NAMALWA (cell line): ENCODE measurements at regions not wholly inside any gene's neighbourhood (a gene's known extent, or its start where the extent isn't known, plus 50 kb on each side); places are given as distances from the start of the nearest gene placed in this dataset.

Experiments
- DNase-seq: peaks from one replicate; pipeline ENCODE4 v3.0.0-alpha.2; 2015; ENCODE audit warnings: low spot score

DNA sequence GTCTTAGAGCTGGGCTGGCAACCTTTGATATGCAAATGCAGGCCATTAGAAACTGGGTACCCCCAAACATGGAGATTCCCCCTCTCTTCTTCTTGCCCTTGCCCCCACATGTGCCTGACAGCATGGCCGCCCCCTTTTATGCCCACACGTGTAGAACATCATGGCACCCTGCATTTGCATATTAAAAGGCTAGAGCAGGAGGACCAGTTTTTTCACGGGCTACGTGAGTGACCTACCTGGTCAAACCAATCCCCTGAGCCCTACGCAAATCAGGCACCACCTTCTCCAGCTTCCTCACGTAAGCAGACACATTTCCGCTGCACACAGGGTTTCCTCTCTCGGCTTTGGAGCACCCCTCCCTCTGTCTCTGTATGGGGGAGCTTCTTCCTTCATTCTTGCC is 110.9 kb upstream of the COPS8 start:
- no peak for DNase-seq

DNA sequence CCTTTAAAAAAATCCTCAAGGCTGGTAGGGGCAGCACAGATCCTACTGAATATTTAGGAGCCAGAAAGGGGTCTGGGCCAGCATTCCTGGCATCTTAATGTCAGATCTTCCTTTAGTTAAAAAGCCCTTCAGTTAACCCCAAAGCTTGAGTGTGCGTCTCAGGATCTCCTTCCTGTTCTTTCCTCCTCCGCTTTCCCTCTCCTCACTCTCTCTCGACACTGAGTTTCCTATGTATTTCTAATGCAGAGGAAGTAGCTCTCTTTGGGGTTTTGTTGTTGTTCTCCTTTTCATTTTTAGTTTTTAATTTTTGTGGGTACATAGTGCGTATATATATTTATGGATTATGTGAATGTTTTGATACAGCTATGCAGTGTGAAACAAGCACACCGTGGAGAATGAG is 109.9 kb upstream of the COPS8 start:
- no peak for DNase-seq

DNA sequence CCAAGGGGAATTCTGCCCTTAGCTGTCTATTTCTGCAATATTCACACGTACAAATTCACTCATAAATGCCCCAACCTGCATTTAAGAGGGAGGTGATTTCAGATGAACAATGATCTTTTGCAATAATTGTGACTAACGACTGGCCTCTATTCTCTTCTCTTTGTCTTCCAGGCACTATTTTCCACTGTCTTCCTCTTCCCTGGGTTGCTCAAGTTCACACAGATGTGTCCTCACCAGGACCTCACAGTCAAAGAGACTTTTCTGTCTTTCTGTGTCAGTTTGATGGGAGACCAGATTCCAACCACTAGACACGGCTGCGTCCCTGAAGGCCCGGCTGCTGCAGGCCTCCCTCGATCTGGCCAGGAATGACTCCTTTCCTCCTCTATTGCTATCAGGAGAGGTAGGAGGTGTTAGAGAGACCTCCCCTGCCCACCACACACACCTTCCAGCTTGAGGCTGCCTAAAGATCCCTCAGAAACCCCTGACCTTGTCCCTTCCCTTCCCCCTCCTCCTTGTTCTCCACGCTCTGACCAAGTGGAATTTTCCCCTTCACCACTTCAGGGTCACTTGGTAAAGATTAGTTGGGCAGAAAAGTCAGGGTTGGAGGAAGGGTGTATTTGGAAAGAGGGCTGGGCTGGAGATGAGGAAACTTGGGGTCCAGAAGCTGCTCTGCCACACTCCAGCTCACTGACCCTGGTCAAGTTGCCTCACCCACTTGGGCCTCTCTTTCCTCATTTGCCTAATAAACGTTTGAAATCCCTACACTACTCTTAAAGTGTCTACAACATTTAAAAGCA is 109.2 kb upstream of the COPS8 start:
- DNase-seq, result no peak

DNA sequence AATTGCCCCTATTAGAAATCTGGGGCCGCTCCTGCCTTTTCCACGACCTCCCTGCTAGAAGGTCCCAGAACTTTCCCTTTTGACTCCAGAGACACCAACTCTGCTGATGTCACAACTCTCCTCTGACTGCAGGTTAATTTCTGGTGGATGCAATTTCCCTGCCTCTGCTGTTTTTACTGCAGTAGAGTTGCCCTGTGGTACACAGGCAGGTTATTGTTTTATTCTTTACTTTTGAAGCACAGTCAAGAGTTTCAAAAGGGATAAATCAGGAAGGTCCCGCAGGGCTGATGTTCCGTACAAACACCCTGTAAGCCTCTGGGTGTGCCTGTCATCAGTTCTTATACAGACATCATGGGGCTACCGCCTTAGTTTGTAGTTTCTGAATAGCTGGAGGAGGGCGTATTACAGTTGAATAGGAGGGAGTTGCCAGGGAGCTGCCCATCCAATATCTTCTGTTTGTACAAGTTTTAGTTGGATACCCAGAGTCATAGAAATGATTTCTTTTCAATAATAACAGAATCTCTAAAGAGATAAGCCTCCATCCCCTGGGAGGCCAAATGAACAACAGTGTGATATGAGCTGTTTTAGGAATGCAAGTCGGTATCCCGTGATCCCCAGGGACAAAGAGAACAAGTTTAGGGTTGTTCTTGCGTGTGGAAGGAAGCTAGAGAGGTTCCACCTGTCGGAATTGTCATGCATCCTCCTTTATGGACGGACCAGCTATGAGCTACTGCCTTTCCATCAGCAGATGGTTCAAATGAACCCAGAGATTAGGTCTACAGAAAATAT is 108.4 kb upstream of the COPS8 start:
- DNase-seq, result no peak

DNA sequence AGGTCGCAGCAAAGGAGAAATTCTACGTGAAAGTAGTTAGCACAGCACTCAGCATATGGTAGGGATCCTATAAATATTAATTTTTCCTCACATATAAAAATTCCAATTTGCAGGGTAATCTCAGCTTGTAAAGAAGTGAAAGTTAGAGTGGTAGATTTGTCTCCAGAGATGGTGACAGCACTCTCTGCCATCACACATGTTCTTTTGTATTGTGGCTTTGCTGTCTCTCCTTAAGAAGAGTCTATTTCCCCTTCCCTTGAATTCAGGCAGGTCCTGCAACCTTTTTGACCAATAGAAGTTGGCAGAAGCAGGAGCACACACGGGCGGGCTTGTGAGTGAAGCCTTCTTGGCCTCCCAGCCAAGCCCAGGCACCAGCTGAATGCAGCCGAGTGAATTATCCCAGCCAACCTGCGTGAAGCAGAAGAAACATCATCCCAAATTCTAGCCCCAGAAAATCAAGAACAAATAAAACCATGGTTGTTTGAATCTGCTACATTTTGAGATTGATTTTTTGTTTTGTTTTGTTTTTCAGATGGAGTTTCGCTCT is 107.8 kb upstream of the COPS8 start:
- DNase-seq, result no peak

DNA sequence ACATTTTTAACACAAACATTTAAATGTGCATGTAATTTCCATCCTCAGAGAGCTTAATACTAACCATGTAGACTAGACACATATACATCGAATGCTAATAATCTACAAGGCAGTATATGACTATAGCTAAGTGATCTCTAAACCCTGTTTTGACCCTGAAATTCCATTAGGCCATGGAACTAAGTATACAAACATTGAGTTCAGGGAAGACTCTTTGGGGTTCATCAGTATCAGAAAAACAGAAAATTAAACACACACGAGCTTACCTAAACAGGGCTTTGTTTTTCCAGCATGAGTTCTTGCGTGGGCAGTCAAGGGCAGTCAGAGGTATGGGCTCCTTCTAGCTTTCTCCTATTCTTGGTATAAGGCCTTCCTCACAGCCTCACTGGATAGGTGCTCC is 106.0 kb upstream of the COPS8 start:
- DNase-seq, result no peak

DNA sequence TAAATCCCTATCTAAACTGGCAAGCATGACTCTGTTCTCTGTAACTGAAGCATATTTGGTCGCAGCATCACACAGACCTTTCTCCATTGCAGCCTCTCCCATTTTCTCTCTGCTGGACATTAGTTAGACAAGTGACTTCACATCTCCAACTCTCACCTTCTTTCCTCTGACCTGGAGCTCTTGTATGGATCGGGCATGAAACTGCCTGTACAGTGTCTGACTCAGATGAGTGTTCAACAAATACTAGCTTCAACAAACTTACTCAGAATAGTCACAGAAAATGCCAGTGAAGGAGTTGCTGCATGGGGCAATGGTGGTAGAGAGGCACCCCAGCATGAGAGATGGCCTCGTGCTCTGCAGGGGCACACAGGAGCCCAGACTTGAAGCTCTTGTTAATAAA is 104.7 kb upstream of the COPS8 start:
- no peak for DNase-seq

DNA sequence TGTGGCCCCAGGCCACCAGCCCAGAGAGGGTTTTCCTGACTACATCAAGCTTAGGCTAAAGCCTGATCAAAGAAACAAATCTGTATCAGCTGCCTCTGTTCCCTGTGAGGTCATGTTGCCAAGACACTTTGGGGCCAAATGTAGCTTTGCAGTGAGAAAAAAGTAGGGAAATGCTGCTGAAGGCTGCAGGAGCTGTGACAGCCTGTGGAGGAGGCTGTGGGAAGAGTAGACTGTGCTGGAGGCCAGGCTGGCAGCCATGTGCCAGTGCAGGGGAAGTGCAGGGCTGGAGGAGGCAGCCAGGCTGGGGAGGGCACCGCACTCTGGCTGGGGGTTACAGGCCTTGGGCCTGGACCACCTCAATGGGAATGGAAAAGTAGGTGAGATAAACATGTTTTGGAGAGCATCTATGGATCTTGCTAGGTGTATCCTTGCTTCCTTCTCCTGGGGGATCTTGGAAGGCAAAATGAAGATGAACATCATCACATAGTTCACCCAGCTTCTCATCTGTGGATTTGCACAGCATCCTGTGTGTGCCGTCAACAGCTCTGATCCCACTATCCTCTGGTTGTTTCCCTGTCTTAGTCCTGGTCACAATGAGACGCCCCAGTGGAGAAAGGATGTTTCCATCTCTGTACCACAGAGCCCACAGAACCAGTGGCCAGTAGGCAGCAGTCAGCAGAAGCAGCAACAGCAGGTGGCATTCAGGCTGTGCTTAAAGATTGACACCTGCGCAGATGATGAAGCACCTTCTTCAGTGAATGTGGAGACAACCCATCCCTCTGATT is 103.8 kb upstream of the COPS8 start:
- DNase-seq, result no peak

DNA sequence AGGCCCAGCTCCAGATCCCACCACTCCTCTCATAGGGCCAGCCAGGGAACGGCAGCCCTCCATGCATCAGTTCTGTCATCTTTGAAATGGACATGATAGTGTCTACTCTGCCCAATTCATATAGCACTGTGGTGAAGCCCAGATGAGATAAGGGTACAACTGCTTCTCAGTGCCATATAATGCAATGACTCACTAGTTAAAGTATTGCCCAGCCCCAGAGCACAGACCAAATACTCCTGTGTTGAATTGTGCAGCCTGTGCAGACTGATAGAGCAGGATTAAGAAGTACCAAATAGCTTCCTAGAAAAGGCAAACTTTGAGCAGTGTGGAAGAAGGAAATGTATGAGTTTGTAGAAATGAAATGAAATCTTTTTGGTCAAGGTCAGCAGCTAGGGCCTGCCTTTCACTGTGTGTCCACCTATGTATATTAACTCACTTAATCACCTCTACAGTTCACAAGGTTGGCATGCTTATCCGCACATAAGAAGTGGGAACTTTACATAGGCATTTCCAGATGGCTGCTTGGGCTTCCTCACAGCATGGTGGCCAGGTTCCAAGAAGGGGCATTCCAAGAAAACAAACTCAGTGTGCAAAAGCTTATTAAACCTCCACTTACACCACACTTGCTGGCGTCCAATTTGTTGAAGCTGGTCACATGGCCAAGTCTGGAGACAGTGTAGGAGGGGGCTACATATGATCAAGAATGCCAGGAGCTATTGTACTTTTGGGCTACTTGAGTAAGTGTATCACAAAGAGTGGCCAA is 102.8 kb upstream of the COPS8 start:
- no peak for DNase-seq

DNA sequence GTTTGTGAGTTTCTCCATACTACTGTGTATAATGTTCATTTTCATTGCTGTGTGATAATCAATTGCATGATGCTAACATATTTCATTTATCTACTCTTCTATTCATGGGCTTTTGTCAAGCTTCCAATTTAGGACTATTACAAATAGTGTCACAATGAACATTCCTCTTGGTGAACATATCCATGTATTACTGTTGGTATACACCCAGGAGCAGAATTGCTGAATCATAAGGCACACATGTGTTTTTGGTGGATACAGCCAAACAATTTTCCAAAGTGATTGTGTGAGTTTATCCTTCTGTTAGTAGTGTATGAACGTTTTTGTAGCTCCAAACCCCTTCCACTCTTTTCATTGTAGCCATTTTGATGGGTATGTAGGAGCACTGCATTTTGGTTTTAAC is 101.6 kb upstream of the COPS8 start:
- DNase-seq, result no peak

DNA sequence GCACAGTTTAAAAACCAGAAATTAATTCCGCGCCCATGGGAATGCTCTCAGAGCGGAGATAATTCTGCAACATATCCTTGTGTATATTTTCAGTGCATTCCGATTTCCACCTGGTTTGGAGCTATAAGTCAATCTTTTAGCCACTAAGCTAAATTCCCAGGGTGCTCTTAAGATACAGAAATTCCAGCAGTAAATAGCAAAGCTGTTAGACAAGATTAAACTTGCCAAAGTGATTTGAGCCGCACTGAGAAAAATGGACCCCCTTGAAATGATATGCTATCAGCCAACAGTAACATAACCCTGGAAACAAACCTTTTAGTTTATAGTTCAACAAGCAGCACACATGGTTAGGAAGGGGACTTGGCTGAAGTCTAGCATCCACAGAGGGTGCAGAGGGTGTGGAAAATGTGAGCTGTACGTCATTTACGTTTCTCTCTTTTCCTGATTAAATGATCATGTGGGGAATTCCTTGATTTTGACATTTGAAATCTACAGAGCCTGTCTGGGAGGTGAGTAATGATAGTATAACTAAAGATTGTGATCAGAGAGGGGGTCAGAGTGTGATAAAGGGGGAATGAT is 99.8 kb upstream of the COPS8 start:
- DNase-seq, result no peak

DNA sequence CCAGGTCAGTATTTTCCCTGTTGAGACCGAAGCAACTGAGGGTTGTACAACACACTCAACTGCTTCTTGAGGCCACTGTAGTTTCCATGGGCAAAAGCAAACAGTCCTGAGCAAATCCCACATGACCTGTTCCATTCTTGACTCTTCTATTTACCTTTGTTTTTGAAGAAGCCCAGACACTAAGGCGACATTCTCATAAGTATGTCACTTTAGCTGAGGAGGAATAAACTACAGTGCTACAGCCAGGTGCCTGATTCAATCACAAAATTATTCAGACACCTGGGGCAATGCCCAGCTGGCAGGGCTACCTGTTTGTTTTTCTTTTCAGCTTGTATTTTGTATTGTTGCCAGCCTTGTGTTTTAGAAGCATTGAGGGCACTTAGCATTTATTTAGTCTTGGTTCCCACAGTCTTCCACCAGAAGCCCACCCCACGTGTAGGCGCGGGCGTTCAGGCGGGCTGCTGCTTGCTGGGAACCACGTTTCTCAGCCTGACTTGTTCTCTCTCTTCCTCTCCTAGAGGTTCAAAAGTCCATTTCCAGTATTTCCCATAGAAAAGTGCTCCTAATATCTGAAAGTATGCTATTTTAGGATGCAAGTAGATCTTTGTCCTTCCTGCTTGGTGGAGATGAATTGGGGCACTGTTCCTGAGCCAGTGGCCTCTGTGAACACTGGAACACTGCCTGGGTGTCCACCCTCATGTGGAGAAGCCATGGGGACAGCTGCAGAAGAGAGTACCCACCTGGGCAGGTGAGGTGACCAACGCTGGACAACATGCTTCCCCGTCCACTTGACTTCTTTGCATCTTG is 99.0 kb upstream of the COPS8 start:
- no peak for DNase-seq

DNA sequence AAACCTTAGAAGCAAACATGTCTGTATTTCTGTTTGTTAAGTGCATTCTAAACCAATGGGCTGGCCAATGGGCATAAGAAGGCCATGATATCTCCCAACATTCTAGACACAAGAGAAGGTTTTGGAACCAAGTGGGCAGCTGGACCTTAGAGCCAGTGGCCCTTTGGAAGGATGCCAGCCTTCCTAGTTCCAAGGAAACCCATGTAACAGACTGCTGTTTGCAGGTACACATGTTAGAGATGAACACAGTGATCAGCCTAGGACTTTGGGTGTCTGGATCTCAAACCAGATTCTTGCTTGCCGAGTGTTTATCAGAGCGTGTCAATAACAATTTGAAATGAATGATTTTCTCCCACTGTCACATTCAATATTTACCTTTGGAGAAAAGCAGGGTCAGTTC is 97.5 kb upstream of the COPS8 start:
- no peak for DNase-seq

DNA sequence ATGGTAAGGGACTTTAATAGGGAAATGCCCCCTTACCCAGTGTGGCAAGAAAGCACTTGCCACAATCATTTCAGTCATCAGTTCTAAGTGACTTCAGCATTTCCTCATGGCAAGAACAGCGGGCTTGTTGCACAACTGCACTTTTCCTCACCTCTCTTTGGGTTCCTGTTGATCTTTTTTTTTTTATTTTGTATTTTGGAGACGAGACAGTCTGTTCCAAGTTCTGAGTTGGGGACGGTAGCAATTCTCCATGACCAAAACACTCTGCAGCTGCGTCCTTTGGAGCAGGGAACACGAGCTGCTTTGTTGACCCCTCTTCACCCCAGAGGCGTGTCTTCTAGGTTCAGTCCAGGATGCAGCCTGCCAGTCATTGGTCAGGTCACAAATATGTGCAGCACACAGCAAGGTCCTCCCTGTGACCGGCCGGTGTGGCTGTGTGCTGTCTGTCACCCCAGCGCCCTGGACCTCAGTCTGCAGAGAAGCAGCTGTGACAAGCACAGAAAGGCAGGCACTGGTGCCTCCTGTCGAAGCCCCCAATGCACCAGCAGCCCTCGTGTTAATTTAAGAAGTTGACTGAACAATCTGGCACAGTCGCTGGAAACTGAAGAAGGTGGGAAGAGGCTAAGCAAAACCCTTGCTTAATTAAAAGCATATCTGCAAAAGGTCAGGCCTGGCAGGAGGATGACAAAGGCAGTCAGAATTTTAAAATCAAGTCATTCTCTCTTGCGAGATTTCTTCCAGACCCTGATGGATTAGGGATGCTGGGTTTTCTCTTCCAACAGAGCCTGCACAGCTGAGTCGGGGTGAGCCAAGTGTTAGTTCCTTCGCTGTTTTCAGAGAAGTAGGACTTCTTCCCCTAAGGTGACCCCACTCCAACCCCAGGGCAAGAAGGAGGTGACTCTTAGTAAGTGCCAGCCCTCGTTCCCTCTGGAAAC is 96.7 kb upstream of the COPS8 start:
- no peak for DNase-seq

DNA sequence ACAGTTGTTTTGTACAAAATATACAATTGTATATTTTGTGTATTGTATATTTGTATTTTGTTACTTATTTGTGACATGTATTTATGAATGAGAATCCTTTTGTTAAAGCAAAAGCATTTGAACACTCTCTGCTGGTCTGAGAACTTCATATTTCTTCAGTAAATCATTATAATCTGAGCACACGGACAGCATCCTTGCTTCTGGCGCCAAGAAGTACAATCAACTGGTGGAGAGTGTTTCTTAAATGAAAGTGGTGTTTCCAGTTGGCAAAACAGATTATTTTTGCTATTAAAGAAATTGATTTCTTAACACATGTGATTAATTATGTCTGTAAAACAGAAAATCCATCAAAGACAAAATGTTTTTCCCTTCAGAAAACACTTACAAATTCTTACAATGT is 95.1 kb upstream of the COPS8 start:
- DNase-seq, result no peak

DNA sequence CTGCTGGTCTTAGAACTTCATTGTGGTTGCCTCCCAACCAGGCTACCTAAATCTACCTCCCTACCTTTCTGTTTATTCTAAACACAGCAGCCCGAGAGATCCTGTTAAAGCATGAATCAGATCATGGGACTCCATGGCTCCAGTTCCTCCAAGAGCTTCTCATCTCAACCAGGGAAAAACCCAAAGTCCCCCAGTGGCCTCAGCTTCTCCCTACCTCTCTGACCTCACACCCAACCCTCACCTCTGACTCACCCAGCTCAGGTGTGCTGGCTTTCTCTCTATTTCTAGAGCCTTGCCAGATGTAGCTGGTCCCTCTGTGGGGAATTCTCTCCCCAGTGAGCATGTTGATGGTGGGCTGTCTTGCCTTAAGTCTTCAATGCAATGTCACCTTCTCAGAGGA is 93.8 kb upstream of the COPS8 start:
- DNase-seq, result no peak

DNA sequence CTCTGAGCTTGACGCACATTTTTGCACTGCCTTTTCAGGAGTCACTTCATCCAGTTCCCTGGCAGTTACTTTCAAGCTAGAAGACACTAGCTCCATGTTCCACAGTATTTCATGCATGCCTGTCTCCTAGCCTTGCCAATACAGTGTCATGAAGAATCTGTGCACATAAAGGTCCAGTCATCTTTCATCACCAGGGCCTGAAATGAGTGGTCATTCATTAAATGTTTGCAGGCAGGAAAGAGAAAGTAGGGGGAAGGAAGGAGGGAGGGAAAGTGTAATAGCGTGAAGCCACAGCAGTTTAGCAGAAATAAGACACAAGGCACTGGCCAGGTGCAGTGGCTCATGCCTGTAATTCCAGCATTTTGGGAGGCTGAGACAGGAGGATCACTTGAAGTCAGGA is 92.4 kb upstream of the COPS8 start:
- no peak for DNase-seq

DNA sequence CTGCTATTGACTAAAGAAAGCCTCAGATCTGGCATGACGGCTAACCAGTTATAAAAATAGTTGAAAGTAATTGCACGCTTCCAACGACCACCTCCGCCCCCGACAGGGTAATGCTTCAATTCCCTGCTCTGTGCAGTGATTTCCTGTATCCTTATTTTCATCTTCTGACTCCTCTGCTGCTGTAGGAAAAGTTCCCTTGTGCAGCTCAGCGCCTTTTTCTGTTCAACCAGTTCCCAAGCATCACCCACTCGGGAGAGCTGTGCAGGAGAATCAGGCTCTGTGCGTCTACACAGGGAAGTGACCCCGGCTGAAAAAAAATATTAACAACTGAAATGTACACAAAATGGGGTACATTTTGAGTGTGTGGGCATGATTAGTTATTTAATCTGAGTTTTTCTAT is 91.3 kb upstream of the COPS8 start:
- no peak for DNase-seq

DNA sequence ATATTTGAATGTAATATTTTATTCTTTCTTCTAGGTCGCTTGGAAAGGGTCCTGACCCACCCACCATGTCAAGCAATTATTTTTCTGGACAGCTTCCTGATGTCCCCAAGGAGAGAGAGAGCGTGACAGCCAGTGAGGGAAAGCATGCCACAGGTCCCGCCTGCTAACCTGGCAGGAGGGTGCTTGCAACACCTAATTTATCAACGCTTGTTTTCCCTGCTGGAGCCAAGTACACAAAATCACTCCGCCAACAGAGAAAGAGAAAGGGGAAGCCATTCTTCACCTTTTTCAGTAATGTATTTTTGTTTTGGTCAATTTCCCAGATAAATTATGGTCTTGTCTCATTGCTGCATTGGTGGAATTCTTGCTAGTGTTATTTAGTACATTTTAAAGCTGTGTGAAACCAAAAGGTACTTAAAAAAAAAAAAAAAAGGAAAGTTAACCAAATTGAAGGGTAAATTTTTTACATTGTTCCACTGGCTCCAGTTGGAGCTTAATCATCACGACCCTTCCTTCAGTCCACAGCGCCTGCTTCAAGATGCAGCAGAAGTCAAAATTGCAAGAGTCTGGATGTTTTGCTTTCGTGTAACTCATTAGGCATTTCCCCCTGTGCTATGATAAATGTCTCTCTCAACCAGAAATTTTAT is 88.5 kb upstream of the COPS8 start:
- DNase-seq, result no peak
